ENCODE measurements at regions not wholly inside any gene's neighbourhood (a gene's known extent, or its start where the extent isn't known, plus 50 kb on each side); places are given as distances from the start of the nearest gene placed in this dataset.

DNA sequence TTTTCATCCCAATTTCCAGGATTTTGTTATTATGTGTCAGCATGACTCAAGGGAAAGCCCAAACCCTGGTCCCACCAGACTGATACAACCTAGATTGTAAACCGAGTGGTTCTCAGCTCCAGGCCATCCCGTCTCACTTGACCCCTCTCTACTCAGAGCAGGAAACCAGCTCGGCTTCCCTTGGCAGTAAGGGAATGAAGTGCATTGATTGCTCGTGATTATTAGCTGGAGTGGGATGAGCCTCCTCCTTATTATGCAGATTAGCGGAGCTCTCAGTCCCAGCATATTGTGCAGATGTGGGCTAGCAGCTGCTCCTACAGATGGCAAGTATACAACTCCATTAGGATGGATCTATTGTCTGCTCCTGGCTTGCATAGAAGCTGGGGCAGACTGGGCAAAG lies 167.6 kb downstream of the LNPK start:
- no peaks in the 10 kb centered on the region for H3K4me1 Mint-ChIP-seq (ENCODE audit: low read depth)
- CTCF ChIA-PET: no interaction called here
- ATAC-seq: no peak

DNA sequence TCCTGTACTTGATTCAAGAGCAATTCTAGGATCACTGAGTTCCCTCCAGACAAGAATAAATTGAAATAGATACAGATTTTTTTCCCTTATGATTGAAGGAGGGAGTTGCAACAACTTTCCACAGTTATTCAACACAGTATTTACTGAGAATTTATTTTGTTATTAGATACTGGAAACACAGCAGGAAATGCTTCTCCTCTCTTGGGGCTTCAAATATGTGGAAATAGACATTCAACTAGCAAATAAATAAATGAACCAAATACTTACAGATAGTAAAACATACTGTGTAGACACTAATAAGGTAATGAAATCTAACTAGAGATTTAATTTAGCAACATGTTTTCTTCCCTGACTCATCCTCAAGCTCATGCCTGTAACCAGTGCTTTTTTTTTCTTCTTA lies 169.2 kb downstream of the LNPK start:
- H3K4me3 Mint-ChIP-seq: no peak overlapping the region
- intact Hi-C loops (cut with micrococcal nuclease): no loop called here
- no peaks in the 10 kb centered on the region for H3K36me3 Mint-ChIP-seq (ENCODE audit: low read depth)
- H3K9me3 Mint-ChIP-seq: no peaks in the 10 kb centered on the region
- peaks cover 13% of the 10 kb centered on the region for H3K27me3 Mint-ChIP-seq
- TF ChIP-seq, protein P1, sequence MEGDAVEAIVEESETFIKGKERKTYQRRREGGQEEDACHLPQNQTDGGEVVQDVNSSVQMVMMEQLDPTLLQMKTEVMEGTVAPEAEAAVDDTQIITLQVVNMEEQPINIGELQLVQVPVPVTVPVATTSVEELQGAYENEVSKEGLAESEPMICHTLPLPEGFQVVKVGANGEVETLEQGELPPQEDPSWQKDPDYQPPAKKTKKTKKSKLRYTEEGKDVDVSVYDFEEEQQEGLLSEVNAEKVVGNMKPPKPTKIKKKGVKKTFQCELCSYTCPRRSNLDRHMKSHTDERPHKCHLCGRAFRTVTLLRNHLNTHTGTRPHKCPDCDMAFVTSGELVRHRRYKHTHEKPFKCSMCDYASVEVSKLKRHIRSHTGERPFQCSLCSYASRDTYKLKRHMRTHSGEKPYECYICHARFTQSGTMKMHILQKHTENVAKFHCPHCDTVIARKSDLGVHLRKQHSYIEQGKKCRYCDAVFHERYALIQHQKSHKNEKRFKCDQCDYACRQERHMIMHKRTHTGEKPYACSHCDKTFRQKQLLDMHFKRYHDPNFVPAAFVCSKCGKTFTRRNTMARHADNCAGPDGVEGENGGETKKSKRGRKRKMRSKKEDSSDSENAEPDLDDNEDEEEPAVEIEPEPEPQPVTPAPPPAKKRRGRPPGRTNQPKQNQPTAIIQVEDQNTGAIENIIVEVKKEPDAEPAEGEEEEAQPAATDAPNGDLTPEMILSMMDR (IDR thresholded peaks at IDR 0.05): no peak
- no peak overlapping the region for H3K27ac Mint-ChIP-seq
- H3K4me1 Mint-ChIP-seq (ENCODE audit: low read depth): no peaks in the 10 kb centered on the region
- DNase-seq (no peak), ATAC-seq (no peak)
- ChIA-PET CTCF (no interaction called here), POLR2A (no interaction called here)

More for the DNA sequence above, 167.6 kb downstream of the LNPK start:
- Mint-ChIP-seq H3K27ac (no peak overlapping the region), H3K4me3 (no peak overlapping the region), H3K36me3 (ENCODE audit: low read depth) (no peaks in the 10 kb centered on the region), H3K9me3 (no peaks in the 10 kb centered on the region), H3K27me3 (peaks cover 13% of the 10 kb centered on the region)
- intact Hi-C loops (cut with micrococcal nuclease): no loop called here
- DNase-seq: no peak
- TF ChIP-seq, protein P1 (IDR thresholded peaks at IDR 0.05): no peak
- POLR2A ChIA-PET: no interaction called here

DNA sequence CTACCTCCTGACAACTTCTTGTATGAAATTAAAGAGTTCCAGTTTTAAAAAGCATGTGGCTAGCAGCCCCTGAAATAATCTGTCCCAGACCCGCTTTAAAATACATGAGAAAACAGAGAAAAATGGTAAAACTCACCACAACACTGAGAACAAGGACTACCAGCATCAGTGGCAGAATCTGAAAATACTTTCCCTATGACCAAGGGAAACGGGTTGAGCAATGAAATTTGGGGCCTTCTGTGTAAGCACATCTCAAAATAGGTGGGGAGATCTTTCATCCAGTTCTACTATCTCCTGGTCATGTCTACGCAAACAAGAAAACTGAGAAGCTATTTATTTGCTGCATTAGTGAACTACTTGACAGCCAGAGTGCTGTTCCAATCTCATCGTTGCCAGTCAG lies 172.3 kb downstream of the LNPK start:
- peaks cover 10% of the 10 kb centered on the region for H3K27me3 Mint-ChIP-seq
- ATAC-seq: no peak
- no peak overlapping the region for H3K4me3 Mint-ChIP-seq
- TF ChIP-seq, protein P1 (IDR thresholded peaks at IDR 0.05): no peak
- intact Hi-C loops (cut with micrococcal nuclease): no loop called here
- H3K27ac Mint-ChIP-seq: no peak overlapping the region
- ChIA-PET CTCF (no interaction called here), POLR2A (no interaction called here)
- DNase-seq: no peak
- no peaks in the 10 kb centered on the region for H3K9me3 Mint-ChIP-seq
- no peaks in the 10 kb centered on the region for H3K36me3 Mint-ChIP-seq (ENCODE audit: low read depth)
- no peaks in the 10 kb centered on the region for H3K4me1 Mint-ChIP-seq (ENCODE audit: low read depth)

DNA sequence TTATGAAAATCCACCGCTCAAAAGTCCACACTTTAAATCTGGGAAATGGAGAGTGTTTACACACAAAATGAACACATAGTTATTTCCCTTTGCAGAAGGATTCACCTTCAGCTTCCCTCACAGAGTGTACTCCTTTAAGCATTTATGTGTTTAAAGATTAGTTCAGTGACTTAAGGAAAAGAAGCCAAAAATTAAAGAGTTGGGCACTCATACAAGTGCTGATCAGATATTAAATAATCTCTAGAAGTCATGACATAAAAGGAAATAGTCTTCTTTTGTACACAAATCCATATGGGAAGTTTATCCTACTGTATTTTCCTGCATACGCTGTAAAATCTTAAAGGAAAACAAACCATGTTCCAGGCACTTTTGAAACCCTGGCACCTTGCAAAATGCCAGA lies 174.2 kb downstream of the LNPK start:
- no peaks in the 10 kb centered on the region for H3K4me1 Mint-ChIP-seq (ENCODE audit: low read depth)

DNA sequence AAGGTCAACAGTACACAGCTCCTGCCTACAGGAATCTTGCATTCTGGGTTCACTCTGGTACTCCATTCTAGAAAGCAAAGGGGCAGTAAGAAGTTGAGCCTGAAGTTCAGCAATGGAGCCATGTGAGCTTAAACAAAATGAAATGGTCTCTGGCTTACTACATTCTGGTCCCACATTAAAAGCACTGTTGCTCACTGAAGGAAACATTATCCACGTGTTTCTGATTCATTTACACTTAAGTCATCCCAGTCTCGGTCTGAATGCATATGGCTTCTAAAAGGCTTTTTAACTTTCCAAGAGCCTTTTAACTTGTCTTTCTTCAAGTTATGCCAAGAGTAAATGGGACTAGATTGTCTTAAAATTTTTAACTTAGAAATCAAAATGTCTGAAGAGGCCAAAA lies 177.8 kb downstream of the LNPK start:
- TF ChIP-seq, protein P1 (IDR thresholded peaks at IDR 0.05): no peak
- ChIA-PET CTCF (no interaction called here), POLR2A (no interaction called here)
- Mint-ChIP-seq H3K9me3 (no peaks in the 10 kb centered on the region), H3K4me3 (no peak overlapping the region), H3K27me3 (peaks cover 23% of the 10 kb centered on the region), H3K27ac (no peak overlapping the region), H3K4me1 (ENCODE audit: low read depth) (no peaks in the 10 kb centered on the region), H3K36me3 (ENCODE audit: low read depth) (no peaks in the 10 kb centered on the region)
- intact Hi-C loops (cut with micrococcal nuclease): no loop called here
- no peak for ATAC-seq
- no peak for DNase-seq

More for the DNA sequence above, 174.2 kb downstream of the LNPK start:
- DNase-seq (no peak), ATAC-seq (no peak)
- peaks cover 9% of the 10 kb centered on the region for H3K27me3 Mint-ChIP-seq
- intact Hi-C loops (cut with micrococcal nuclease): no loop called here
- TF ChIP-seq, protein P1 (IDR thresholded peaks at IDR 0.05): no peak
- no peaks in the 10 kb centered on the region for H3K36me3 Mint-ChIP-seq (ENCODE audit: low read depth)
- CTCF ChIA-PET: no interaction called here
- H3K27ac Mint-ChIP-seq: no peak overlapping the region
- no peaks in the 10 kb centered on the region for H3K9me3 Mint-ChIP-seq
- no peak overlapping the region for H3K4me3 Mint-ChIP-seq
- POLR2A ChIA-PET: no interaction called here

Data from activated CD8-positive, alpha-beta T cell treated with anti-CD3 and anti-CD28 coated beads for 36 hours (primary cell).